Fibroblast of skin of left biceps (primary cell): ENCODE measurements at regions not wholly inside any gene's neighbourhood (a gene's known extent, or its start where the extent isn't known, plus 50 kb on each side); places are given as distances from the start of the nearest gene placed in this dataset.
"Not testable (repeated sequence)": the region's sequence is repeated elsewhere in the genome, so short reads cannot be mapped to it uniquely, and the experiment has no call there.

Experiments
- DNase-seq, 2 experiments: peaks; one replicate each; pipeline ENCODE4 v3.0.0-alpha.2; 2013; ENCODE audit warnings: low read depth in 2 of 2

GRCh38 chr7:142603870-142604448 lies 145.3 kb upstream of the PRSS1 start:
- peak; percentile 17 to 19 for DNase-seq

DNA sequence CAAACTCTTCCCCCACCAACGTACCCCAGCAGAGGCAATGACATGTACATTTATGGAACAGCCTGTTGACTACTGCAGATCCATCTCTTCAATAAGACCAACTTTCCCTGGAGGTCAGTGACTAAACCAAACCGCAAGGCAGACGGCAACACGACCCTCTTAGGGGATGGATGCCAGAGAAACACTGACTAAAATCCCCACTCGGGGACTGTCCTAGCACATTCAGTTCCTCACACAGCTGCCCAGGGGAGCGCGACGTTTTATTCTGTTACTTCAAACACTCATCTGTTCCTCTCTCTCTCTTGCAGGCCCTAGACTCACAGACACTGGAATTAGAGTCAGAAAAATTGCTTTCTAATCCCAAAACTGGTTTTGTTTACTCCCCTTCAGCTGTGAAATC lies 146.5 kb upstream of the PRSS1 start:
- no peak for DNase-seq

DNA sequence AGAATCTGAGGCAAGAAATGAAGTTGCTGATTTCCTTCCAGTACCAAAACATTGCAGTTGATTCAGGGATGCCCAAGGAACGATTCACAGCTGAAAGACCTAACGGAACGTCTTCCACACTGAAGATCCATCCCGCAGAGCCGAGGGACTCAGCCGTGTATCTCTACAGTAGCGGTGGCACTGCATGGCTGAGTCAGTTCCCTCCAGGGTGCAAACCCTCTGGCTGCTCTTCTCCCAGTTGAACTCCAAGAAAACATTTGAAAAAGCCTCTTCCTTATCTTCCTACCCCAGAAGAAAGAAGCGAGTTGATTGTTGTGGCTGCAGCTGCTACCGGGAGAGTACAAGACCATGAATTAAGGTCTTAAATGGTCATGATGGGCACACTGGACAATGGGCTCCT lies 147.1 kb upstream of the PRSS1 start:
- no peak for DNase-seq

DNA sequence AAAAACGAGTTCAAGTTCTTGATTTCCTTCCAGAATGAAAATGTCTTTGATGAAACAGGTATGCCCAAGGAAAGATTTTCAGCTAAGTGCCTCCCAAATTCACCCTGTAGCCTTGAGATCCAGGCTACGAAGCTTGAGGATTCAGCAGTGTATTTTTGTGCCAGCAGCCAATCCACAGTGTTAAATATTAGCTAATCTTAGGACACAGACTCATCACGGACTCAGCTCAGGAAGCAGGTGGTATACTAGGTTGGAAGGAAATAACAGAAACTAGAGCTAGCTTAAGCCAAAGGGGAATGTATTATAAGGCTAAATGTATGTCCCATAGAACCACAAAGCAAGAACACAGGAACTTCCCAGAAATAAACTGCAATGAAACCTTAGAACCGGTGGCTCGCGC lies 151.0 kb upstream of the PRSS1 start:
- no peak for DNase-seq

DNA sequence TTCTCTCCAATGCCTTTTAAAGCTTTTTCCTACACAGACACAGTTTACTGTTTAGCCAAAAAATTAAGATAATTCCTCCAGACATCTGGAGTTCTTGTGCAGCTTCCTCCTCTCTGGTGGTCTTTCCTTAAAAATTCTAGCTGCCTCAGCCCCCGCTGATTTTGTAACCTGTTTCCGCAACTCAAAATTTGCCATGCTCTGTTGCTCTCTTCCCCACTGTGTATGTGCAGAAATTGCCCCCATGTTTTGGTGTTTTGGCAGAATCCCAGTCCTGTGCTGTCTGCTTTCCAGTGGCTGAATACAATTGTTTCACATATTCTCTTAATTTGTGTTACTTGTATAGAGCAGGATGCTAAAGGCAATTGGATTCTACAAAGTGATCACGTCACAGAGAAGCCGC lies 151.7 kb upstream of the PRSS1 start:
- no peak for DNase-seq

GRCh38 chr7:142595816-142596516 lies 153.3 kb upstream of the PRSS1 start:
- DNase-seq, result no peak

- no peak for DNase-seq
Measured at GRCh38 chr7:142594078-142594477, 155.2 kb upstream of the PRSS1 start.

DNA sequence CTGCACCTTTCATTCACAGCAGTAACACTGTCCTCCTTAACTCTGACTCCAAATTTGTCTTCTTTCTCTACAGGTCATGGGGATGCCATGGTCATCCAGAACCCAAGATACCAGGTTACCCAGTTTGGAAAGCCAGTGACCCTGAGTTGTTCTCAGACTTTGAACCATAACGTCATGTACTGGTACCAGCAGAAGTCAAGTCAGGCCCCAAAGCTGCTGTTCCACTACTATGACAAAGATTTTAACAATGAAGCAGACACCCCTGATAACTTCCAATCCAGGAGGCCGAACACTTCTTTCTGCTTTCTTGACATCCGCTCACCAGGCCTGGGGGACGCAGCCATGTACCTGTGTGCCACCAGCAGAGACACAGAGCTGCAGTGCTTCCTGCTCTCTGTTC lies 156.2 kb upstream of the PRSS1 start:
- DNase-seq, result no peak

DNA sequence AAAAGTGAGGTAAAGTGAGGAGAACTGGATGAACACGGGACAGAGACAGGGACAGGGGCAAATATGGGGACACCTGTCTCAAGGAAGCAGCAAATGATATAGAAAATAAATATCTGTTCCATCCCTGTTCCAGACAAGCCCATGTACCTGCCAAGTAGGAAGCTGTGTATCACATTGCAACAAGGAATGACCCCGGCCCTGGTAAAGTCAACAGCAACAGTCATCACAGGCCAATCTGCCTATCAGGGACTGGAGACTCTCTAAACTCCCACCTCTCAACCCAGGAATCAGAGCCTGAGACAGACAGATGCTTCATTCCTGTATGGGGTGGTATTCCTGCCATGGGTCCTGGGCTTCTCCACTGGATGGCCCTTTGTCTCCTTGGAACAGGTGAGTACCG lies 156.6 kb upstream of the PRSS1 start:
- DNase-seq, result no peak

- DNase-seq, result no peak
Measured at GRCh38 chr7:142592231-142592630, 157.0 kb upstream of the PRSS1 start.

- no peak for DNase-seq
Measured at GRCh38 chr7:142590830-142591457, 158.3 kb upstream of the PRSS1 start.

DNA sequence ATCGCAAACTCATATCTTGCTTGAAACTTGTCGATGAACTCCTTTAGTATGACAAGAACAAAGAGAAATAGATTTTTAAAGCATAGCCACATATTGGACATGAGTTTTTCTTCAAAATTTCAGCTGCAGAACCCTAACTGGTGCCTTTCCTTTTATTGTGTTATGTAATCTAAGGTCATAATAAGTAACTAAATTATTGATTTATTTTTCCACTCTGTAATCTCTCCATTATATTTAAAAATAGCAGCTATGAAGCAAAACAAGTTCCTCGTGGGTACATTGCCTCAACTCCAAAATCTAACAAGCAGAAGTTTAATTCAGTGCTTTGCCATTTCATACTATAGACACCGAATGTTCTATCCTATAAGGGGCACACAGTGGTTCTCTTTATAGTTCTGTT lies 159.2 kb upstream of the PRSS1 start:
- no peak for DNase-seq

DNA sequence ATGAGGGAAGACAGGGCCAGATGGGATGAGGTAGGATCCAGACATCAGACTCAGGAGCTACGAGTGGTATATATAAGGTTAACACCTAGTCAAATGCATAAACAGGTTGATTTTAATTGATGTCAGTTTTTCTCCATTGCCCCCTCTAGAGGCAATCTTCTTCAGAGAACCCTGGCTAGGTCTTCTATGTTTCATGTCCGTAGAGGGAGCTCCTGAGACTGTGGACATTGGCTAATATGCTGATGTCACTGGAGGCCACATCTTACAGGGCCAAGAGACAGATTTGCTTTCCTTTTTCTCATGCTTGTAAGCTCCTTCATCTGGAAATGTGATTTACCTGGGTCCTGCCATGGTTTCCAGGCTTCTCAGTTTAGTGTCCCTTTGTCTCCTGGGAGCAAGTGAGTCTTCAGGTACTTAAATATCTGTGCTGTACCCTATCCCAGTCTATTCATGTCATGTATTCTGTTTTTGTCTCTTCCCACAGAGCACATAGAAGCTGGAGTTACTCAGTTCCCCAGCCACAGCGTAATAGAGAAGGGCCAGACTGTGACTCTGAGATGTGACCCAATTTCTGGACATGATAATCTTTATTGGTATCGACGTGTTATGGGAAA lies 161.6 kb upstream of the PRSS1 start:
- DNase-seq, result peak; percentile 25 to 31

GRCh38 chr7:142586611-142587010 lies 162.7 kb upstream of the PRSS1 start:
- DNase-seq, result no peak

- DNase-seq, result no peak
Measured at GRCh38 chr7:142585425-142585824, 163.8 kb upstream of the PRSS1 start.

DNA sequence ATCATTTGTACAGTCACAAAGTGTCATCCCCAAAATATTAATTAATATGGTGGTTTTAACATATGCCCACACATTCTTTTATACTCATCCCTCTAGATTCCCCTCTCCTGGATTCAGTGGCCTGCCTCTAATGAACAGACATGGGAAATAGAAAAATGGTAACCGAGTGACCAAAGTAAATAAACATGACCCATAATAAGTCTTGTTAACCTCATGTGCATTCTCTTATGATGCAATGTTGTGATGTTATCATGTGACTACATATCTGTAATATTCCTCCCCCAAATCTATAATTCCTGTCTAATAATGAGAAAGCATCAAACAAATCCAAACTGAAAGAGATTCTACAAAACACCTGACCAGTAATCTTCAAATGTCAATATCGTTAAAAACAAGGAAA lies 164.5 kb upstream of the PRSS1 start:
- DNase-seq, result no peak

GRCh38 chr7:142583446-142583845 lies 165.8 kb upstream of the PRSS1 start:
- peak; percentile 47 to 49 for DNase-seq

DNA sequence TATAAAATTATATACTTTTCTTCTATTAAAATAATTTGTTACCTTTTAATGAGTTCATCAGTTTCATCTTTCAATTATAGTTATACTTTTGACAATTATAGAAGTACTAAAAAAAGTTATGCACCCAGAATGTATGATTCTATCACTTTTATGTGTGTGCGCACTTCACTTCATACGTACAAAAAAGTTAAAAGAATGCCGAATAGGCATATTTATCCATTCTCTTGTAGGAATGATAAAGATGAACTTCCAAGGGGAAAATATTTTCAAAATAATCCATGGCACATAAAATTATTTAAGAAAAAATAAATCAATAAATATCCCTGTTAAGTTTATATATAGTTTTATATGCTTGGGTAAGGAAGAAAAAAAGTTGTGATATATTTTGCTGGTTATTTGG lies 166.9 kb upstream of the PRSS1 start:
- no peak for DNase-seq

GRCh38 chr7:142581341-142581740 lies 167.9 kb upstream of the PRSS1 start:
- no peak for DNase-seq

DNA sequence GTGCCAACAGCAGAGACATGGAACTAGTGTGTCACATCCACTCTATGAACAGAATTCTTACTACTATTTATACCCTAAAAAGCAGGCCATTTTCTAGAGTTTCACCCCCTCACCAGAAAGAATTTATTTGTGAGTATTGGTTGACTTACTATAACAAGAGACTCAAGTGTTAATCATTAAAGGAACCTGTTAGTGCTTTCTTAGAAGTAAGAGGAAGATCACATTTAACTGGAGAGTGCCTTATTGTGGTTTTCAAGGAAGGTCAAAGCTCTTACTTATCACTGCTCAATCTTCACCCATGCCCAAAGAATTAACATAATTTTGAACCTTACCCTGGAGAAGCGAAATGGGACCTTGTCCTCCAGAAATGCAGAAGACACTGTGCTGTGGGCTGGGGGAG lies 169.3 kb upstream of the PRSS1 start:
- no peak for DNase-seq

- DNase-seq, result not testable (repeated sequence)
Measured at GRCh38 chr7:142575351-142575750, 173.9 kb upstream of the PRSS1 start.

- DNase-seq, result no peak
Measured at GRCh38 chr7:142571581-142571980, 177.7 kb upstream of the PRSS1 start.

DNA sequence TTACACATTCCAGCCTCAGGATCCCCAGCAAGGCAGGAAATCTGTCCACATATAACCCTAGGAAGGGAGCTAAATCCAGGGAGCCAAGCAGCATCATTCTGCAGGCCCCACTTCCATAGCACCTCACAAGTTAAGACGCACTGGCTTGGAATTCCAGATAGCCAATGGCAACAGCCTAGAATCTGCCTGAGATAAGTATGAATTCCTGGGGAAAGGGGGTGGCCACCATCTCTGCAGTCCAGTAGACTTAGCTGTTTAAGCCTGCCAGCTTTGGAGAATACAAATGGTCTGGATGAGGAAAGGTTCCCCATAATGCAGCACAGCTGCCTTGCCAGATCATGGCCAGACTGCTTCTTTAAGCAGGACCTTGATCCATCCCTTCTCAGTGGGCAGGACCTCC lies 179.4 kb upstream of the PRSS1 start:
- DNase-seq, result no peak
